Lung (tissue), 11 donors: ENCODE measurements at regions not wholly inside any gene's neighbourhood (a gene's known extent, or its start where the extent isn't known, plus 50 kb on each side); places are given as distances from the start of the nearest gene placed in this dataset.

Experiments used
- ATAC-seq: fragments of 200-7000 bp; cut with Tn5 transposase; one replicate; pipeline ENCODE4 v1.9.1; 2020; ENCODE audit warnings: moderate number of reproducible peaks; ENCODE audit not compliant: insufficient read depth, low FRiP score
- DNase-seq, 3 donors: peaks; one replicate each; pipeline ENCODE4 v3.0.0-alpha.2; 2013 to 2017
- H3K27ac ChIP-seq, 2 donors: one replicate each; pipeline ENCODE4 v1.5.1; 2013; ENCODE audit warnings: mild to moderate bottlenecking in 2 of 2, moderate library complexity in 2 of 2, control low read depth in 1 of 2, inconsistent platforms in 1 of 2, low read depth in 1 of 2, low read length in 1 of 2
- H3K27me3 ChIP-seq, 3 donors: one replicate each; pipeline ENCODE4 v1.5.1; 2013; ENCODE audit warnings: low read length in 2 of 3; ENCODE audit not compliant: control insufficient read depth in 3 of 3, insufficient read depth in 3 of 3
- H3K36me3 ChIP-seq, 4 donors: one replicate each; pipeline ENCODE4 v1.5.1; 2013; ENCODE audit warnings: low read length in 4 of 4, mild to moderate bottlenecking in 1 of 4, moderate library complexity in 1 of 4; ENCODE audit not compliant: control insufficient read depth in 4 of 4, insufficient read depth in 4 of 4
- H3K4me1 ChIP-seq, 5 donors: one replicate each; pipeline ENCODE4 v1.5.1; 2013; ENCODE audit warnings: low read length in 5 of 5, mild to moderate bottlenecking in 2 of 5, moderate library complexity in 1 of 5; ENCODE audit not compliant: control insufficient read depth in 5 of 5, insufficient read depth in 5 of 5
- H3K4me3 ChIP-seq: one replicate; pipeline ENCODE4 v1.5.1; 2013; ENCODE audit warnings: mild to moderate bottlenecking, control low read depth, moderate library complexity
- H3K9ac ChIP-seq, 2 donors: one replicate each; pipeline ENCODE4 v1.5.1; 2013; ENCODE audit warnings: low read length in 2 of 2, control low read depth in 1 of 2; ENCODE audit not compliant: insufficient read depth in 1 of 2
- H3K9me3 ChIP-seq, 4 donors: one replicate each; pipeline ENCODE4 v1.5.1; 2013; ENCODE audit warnings: low read length in 3 of 4, mild to moderate bottlenecking in 1 of 4, moderate library complexity in 1 of 4; ENCODE audit not compliant: control insufficient read depth in 4 of 4, insufficient read depth in 3 of 4
- WGBS, 2 donors: extraction: QIAGEN DNeasy Blood & Tissue Kit; methylation state at CpG; one replicate each; pipeline ENCODE4 v1.1.7; 2013; 5-methylcytosine and 5-hydroxymethylcytosine counted together
- TF ChIP-seq, protein P1 (sequence below): IDR thresholded peaks from 2 replicates; pipeline ENCODE4 v1.5.1; 2012; ENCODE audit warnings: mild to moderate bottlenecking; ENCODE audit errors: control extremely low read depth, extremely low read depth
- donor health status: control.
- donor health status: control.
- donor health status: Bipolar disorder and iron deficiency.
- donor health status: healthy.
- donor health status: DM: yes; HTN: yes; CAD: no.

DNA sequence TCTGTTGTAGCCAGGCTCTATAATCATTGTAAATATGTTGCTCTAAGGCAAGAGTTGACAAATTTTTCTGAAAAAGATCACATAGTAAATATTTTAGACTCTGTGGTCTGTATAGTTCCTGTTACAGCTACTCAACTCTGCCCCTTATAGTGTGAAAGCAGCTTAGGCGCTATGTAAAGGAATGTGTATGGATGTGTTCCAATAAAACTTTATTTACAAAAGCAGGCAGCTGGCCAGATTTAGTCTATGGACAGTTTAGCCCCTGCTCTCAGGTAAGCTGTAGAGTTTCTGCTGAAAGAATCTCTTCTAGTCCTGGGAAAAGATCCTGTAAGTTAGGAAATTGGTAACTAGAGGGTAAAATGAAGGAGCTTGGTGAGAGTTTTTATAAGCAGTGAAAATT lies 133.1 kb downstream of the SALL1 start:
- no peaks in the 10 kb centered on the region for H3K36me3 ChIP-seq
- 68 to 82% methylated on average over 1 of the region's 1 CpG for WGBS, 2 donors
- H3K4me1 ChIP-seq = no peaks in the 10 kb centered on the region
- no peak overlapping the region for H3K9ac ChIP-seq
- H3K4me3 ChIP-seq = no peak overlapping the region
- peaks cover 0 to 4% (median 0%) of the 10 kb centered on the region in 3 donors for H3K27me3 ChIP-seq
- DNase-seq (peak in 2 of 3 donors; percentile 11 to 13), ATAC-seq (no peak)
- H3K27ac ChIP-seq = no peak overlapping the region
- H3K9me3 ChIP-seq = peaks cover 0 to 2% (median 0%) of the 10 kb centered on the region in 4 donors
- TF ChIP-seq, protein P1, sequence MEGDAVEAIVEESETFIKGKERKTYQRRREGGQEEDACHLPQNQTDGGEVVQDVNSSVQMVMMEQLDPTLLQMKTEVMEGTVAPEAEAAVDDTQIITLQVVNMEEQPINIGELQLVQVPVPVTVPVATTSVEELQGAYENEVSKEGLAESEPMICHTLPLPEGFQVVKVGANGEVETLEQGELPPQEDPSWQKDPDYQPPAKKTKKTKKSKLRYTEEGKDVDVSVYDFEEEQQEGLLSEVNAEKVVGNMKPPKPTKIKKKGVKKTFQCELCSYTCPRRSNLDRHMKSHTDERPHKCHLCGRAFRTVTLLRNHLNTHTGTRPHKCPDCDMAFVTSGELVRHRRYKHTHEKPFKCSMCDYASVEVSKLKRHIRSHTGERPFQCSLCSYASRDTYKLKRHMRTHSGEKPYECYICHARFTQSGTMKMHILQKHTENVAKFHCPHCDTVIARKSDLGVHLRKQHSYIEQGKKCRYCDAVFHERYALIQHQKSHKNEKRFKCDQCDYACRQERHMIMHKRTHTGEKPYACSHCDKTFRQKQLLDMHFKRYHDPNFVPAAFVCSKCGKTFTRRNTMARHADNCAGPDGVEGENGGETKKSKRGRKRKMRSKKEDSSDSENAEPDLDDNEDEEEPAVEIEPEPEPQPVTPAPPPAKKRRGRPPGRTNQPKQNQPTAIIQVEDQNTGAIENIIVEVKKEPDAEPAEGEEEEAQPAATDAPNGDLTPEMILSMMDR = no peak

DNA sequence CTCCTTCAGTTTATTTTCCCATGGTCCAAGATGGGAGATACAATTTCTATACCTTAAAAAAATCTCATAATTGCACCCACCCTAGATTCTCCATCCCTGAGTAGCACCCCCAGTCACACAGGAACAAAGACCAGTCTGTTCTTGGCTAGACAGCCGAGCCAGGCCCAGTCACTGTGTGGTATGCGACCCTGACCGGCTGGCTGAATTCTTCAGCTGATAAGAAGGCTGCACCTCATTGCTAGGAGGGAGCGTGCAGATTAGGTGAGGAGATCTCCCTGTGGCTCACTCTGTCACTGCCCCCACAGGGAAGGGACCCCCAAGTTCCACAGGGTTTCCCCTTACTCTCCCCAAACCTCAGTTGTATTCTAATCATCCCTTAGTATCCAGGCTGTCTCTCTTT lies 138.7 kb downstream of the SALL1 start:
- DNase-seq (peak in 1 of 3 donors; percentile 14), ATAC-seq (no peak)
- 41 to 65% methylated on average over 4 of the region's 4 CpGs for WGBS, 2 donors
- Histone ChIP-seq H3K36me3 (no peaks in the 10 kb centered on the region), H3K27ac (no peak overlapping the region), H3K9me3 (peaks cover 0 to 15% (median 0%) of the 10 kb centered on the region in 4 donors), H3K9ac (no peak overlapping the region), H3K4me1 (no peaks in the 10 kb centered on the region), H3K27me3 (peaks cover 0 to 4% (median 0%) of the 10 kb centered on the region in 3 donors), H3K4me3 (no peak overlapping the region)
- TF ChIP-seq, protein P1 = no peak

DNA sequence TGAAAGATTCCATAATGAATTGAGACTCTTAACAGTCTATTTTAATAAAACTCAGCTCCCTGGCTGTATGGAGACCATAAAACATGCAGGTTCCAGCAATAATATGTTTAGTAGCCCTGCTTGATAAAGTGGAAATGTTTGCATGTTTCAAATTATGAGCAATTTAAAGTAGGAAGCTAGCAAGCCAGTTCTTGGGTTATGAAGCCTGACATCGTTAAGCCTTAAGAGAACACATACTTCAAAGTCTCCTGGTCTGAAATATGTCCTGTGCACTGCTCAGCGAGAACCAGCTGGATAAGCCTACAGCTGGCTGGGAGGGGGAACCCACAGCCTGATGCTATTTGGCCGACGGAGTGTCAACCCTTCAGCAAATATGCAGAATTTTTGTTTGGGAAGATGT lies 140.3 kb downstream of the SALL1 start:
- H3K27ac ChIP-seq = no peak overlapping the region
- H3K27me3 ChIP-seq = peaks cover 0 to 4% (median 0%) of the 10 kb centered on the region in 3 donors
- TF ChIP-seq, protein P1 = no peak
- 57 to 82% methylated on average over 4 of the region's 4 CpGs for WGBS, 2 donors
- H3K9ac ChIP-seq = no peak overlapping the region
- no peaks in the 10 kb centered on the region for H3K4me1 ChIP-seq
- H3K9me3 ChIP-seq = peaks cover 0 to 15% (median 0%) of the 10 kb centered on the region in 4 donors
- ATAC-seq = no peak
- no peaks in the 10 kb centered on the region for H3K36me3 ChIP-seq
- no peak for DNase-seq
- no peak overlapping the region for H3K4me3 ChIP-seq

DNA sequence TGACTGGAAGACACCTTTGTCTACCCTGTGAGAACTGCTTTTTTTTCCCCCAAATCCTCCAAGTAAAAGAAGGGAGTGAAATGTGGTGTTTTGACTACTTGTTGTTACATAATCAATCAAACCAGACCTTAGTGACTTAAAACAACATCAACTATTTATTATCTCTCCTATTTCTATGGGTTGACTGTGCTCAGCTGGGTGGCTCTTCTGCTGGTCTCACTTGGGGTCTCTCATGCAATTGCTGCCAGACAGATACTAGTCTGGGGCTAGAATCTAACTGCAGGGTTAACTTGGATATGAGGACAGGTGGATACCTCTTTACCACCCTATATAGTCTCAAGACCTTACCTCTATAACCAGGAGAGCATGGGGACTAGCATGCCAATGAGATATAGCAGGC lies 141.3 kb downstream of the SALL1 start:
- no peak overlapping the region for H3K9ac ChIP-seq
- DNase-seq (no peak), ATAC-seq (no peak)
- TF ChIP-seq, protein P1 = no peak
- no peaks in the 10 kb centered on the region for H3K27me3 ChIP-seq
- no peaks in the 10 kb centered on the region for H3K4me1 ChIP-seq
- H3K36me3 ChIP-seq = no peaks in the 10 kb centered on the region
- H3K9me3 ChIP-seq = peaks cover 0 to 14% (median 0%) of the 10 kb centered on the region in 4 donors
- no peak overlapping the region for H3K4me3 ChIP-seq
- no peak overlapping the region for H3K27ac ChIP-seq
